ENCODE measurements at regions not wholly inside any gene's neighbourhood (a gene's known extent, or its start where the extent isn't known, plus 50 kb on each side); places are given as distances from the start of the nearest gene placed in this dataset.

GRCh38 chr12:87603727-87604126, 425.5 kb downstream of the C12orf50 start:
- Histone ChIP-seq H3K27ac (ENCODE audit: low read depth, low read length, poor library complexity, severe bottlenecking) (no peak overlapping the region), H2AFZ (ENCODE audit: low read length) (no peak overlapping the region), H3K4me1 (ENCODE audit: insufficient read depth, low read length, severe bottlenecking) (no peaks in the 10 kb centered on the region), H3K4me2 (ENCODE audit: low read length) (no peak overlapping the region), H3K79me2 (ENCODE audit: insufficient read depth, low read length) (no peaks in the 10 kb centered on the region), H3K9me3 (ENCODE audit: low read length) (no peaks in the 10 kb centered on the region), H3K36me3 (ENCODE audit: insufficient read depth, low read length) (no peaks in the 10 kb centered on the region), H3K9me2 (ENCODE audit: low read depth, low read length) (no peaks in the 10 kb centered on the region), H4K20me1 (ENCODE audit: insufficient read depth, low read length) (no peaks in the 10 kb centered on the region), H3K27me3 (ENCODE audit: insufficient read depth, low read length) (no peaks in the 10 kb centered on the region), H3K9ac (ENCODE audit: low read length) (no peak overlapping the region), H3F3A (ENCODE audit: insufficient read depth, low read length) (no peaks in the 10 kb centered on the region), H3K4me3 (ENCODE audit: low read depth, low read length, poor library complexity, severe bottlenecking) (no peak overlapping the region)
- TF ChIP-seq CTCF (IDR thresholded peaks at IDR 0.05; ENCODE audit: low read length): no peak
- TF ChIP-seq EZH2 (IDR thresholded peaks at IDR 0.05; ENCODE audit: borderline replicate concordance, low read length): no peak

- no peak overlapping the region for H3K9ac ChIP-seq (ENCODE audit: low read length)
- no peaks in the 10 kb centered on the region for H3K27me3 ChIP-seq (ENCODE audit: insufficient read depth, low read length)
- no peaks in the 10 kb centered on the region for H3F3A ChIP-seq (ENCODE audit: insufficient read depth, low read length)
- TF ChIP-seq CTCF (IDR thresholded peaks at IDR 0.05; ENCODE audit: low read length) (no peak), EZH2 (IDR thresholded peaks at IDR 0.05; ENCODE audit: borderline replicate concordance, low read length) (no peak)
- H3K27ac ChIP-seq (ENCODE audit: low read depth, low read length, poor library complexity, severe bottlenecking): no peak overlapping the region
- no peaks in the 10 kb centered on the region for H3K79me2 ChIP-seq (ENCODE audit: insufficient read depth, low read length)
- H2AFZ ChIP-seq (ENCODE audit: low read length): no peak overlapping the region
- H3K9me2 ChIP-seq (ENCODE audit: low read depth, low read length): no peaks in the 10 kb centered on the region
- H4K20me1 ChIP-seq (ENCODE audit: insufficient read depth, low read length): no peaks in the 10 kb centered on the region
- no peaks in the 10 kb centered on the region for H3K4me1 ChIP-seq (ENCODE audit: insufficient read depth, low read length, severe bottlenecking)
- no peaks in the 10 kb centered on the region for H3K9me3 ChIP-seq (ENCODE audit: low read length)
- no peak overlapping the region for H3K4me3 ChIP-seq (ENCODE audit: low read depth, low read length, poor library complexity, severe bottlenecking)
- no peaks in the 10 kb centered on the region for H3K36me3 ChIP-seq (ENCODE audit: insufficient read depth, low read length)
- no peak overlapping the region for H3K4me2 ChIP-seq (ENCODE audit: low read length)
Measured at GRCh38 chr12:87599459-87599858, 429.7 kb downstream of the C12orf50 start.

- Histone ChIP-seq H3K27ac (ENCODE audit: low read depth, low read length, poor library complexity, severe bottlenecking) (no peak overlapping the region), H3K9me2 (ENCODE audit: low read depth, low read length) (no peaks in the 10 kb centered on the region), H3K9me3 (ENCODE audit: low read length) (no peaks in the 10 kb centered on the region), H3K4me1 (ENCODE audit: insufficient read depth, low read length, severe bottlenecking) (no peaks in the 10 kb centered on the region), H3F3A (ENCODE audit: insufficient read depth, low read length) (no peaks in the 10 kb centered on the region), H3K9ac (ENCODE audit: low read length) (no peak overlapping the region), H3K4me2 (ENCODE audit: low read length) (no peak overlapping the region), H3K79me2 (ENCODE audit: insufficient read depth, low read length) (no peaks in the 10 kb centered on the region), H2AFZ (ENCODE audit: low read length) (no peak overlapping the region), H4K20me1 (ENCODE audit: insufficient read depth, low read length) (no peaks in the 10 kb centered on the region), H3K36me3 (ENCODE audit: insufficient read depth, low read length) (no peaks in the 10 kb centered on the region), H3K27me3 (ENCODE audit: insufficient read depth, low read length) (no peaks in the 10 kb centered on the region), H3K4me3 (ENCODE audit: low read depth, low read length, poor library complexity, severe bottlenecking) (no peak overlapping the region)
- TF ChIP-seq EZH2 (IDR thresholded peaks at IDR 0.05; ENCODE audit: borderline replicate concordance, low read length) (no peak), CTCF (IDR thresholded peaks at IDR 0.05; ENCODE audit: low read length) (no peak)
Measured at GRCh38 chr12:87597114-87597513, 432.1 kb downstream of the C12orf50 start.

Data from OCI-LY1 (cell line).